ENCODE measurements at regions not wholly inside any gene's neighbourhood (a gene's known extent, or its start where the extent isn't known, plus 50 kb on each side); places are given as distances from the start of the nearest gene placed in this dataset.

- TF ChIP-seq CTCF (conservative IDR thresholded peaks at IDR 0.05; ENCODE audit: low read length) (no peak), EZH2phosphoT487 (IDR thresholded peaks at IDR 0.05; ENCODE audit: borderline replicate concordance, low read depth, low read length) (no peak)
These were observed 129.0 kb upstream of the FAM47B start for GRCh38 chrX:34813618-34814017.

All from OCI-LY7 (cell line).